ENCODE measurements at regions not wholly inside any gene's neighbourhood (a gene's known extent, or its start where the extent isn't known, plus 50 kb on each side); places are given as distances from the start of the nearest gene placed in this dataset.

DNA sequence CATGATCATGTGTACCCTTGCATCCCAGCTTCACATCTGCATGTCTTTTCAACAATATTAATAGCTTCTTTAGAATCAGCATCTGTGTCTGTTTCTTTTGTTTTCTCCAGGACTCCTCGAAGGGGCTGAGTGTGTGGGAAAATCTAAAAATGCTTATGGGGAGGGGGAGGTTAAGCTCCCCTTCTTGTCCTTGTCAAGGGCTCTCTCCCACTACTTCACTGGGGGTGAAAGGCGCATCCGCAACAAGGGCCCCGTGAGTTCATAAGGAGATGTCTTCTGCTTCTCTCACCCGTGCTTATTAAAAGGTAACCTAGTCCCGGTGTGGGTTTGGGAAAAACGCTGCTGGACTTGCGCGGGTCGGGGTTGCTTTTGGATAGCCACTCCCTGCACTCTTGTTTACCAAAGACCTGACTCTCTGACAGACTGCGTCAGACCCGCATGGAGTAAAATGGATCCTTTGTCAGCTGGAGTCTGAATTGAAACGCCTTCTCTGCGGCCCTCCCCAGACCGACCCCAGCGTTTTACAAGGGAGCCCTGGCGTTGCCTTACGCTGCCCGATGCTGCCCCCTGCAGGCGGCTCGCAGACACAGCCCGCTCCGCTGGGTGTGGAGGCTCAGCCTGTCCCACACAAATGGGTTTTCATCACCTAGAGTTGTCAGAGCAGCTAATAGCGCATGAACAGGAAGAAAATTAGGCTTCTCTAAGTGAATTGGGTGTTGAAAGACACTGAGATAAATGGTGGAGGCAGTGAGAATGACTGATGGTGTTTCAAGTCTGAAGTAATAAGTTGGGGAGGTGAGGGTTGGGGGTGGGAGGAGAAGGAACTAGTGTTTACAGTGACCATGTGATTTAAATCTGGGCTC lies 53.8 kb downstream of the IER5 start:
- peak; percentile 91 for TF ChIP-seq CTCF (conservative IDR thresholded peaks at IDR 0.05; ENCODE audit: low read depth)
- ChIA-PET CTCF (interaction anchor here (0.6 to 4.9 kb wide), 37 partner anchors 9 to 260 kb away, joined by 3 to 63 read pairs (median 4); partner anchors contain the start of gene IER5), POLR2A (ENCODE audit: low non-redundant PET) (interaction anchor here (0.7 to 1.5 kb wide), 5 partner anchors 37 to 52 kb away, joined by 3 to 4 read pairs (median 3); no protein-coding TSS in a partner anchor)
- peak overlapping the region; percentile 59 for H3K27ac ChIP-seq
- DNase-seq (ENCODE audit: low spot score) = peak; percentile 87

- no peak for TF ChIP-seq CTCF (conservative IDR thresholded peaks at IDR 0.05; ENCODE audit: low read depth)
- no peak overlapping the region for H3K27ac ChIP-seq
- ChIA-PET POLR2A (ENCODE audit: low non-redundant PET) (interaction anchor here (1.1 to 1.5 kb wide), 2 partner anchors 38 to 53 kb away, joined by 3 to 4 read pairs; no protein-coding TSS in a partner anchor), CTCF (interaction anchor here (0.6 to 4.9 kb wide), 24 partner anchors 10 to 237 kb away, joined by 3 to 63 read pairs (median 5); no protein-coding TSS in a partner anchor)
- DNase-seq (ENCODE audit: low spot score) = no peak
Observed at GRCh38 chr1:181143102-181143859, 54.8 kb downstream of the IER5 start.

DNA sequence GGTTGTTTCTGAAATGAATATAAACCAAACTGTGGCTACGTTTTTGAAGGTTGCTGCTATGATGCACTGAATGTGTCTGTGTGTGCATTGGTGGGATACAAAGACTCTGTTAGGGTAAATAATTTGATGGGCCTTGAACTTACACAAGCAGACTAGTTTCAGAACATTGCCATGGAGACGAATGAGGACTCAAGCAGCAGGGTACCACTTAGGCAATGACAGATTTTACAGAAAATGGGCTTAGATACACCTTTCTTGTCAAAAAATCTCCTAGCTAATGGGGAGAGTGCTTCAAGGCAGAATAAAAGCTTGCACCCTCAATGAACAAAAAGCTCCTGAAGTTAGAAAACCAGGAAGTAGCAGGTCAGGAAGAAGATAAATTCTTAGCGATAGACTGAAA lies 55.7 kb downstream of the IER5 start:
- no peak overlapping the region for H3K27ac ChIP-seq
- CTCF ChIA-PET = interaction anchor here (0.5 to 4.9 kb wide), 4 partner anchors 9 to 910 kb away, joined by 3 to 63 read pairs (median 16); no protein-coding TSS in a partner anchor
- no peak for TF ChIP-seq CTCF (conservative IDR thresholded peaks at IDR 0.05; ENCODE audit: low read depth)
- no peak for DNase-seq (ENCODE audit: low spot score)
- POLR2A ChIA-PET (ENCODE audit: low non-redundant PET) = no interaction called here

DNA sequence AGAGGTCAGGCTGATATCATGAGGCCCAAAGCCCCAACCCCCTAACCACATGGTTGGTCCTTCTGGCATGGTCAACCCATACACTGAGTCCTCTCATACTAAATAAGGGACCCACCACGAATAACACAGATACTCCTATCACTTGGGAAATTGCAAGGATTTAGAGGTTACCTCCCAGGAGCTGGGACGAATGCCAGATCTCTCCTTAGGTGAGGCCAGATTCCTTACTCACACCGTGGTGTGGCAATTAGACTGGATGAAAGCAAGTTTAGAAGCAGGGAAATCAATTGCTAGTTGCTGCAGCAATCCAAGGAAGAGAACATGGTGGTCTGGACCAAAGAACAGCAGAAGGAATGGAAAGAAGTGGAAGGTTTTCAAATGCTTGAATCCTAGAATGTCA lies 60.1 kb downstream of the IER5 start:
- TF ChIP-seq CTCF (conservative IDR thresholded peaks at IDR 0.05; ENCODE audit: low read depth) = no peak
- POLR2A ChIA-PET (ENCODE audit: low non-redundant PET) = interaction anchor here (0.6 kb wide), 1 partner anchor 73 kb away, joined by 6 read pairs; no protein-coding TSS in a partner anchor
- H3K27ac ChIP-seq = peak overlapping the region; percentile 37; the same call in 1 of the 2 replicates
- CTCF ChIA-PET = interaction anchor here (1.7 kb wide), 1 partner anchor 31 kb away, joined by 5 read pairs; no protein-coding TSS in a partner anchor
- peak; percentile 66 for DNase-seq (ENCODE audit: low spot score)

DNA sequence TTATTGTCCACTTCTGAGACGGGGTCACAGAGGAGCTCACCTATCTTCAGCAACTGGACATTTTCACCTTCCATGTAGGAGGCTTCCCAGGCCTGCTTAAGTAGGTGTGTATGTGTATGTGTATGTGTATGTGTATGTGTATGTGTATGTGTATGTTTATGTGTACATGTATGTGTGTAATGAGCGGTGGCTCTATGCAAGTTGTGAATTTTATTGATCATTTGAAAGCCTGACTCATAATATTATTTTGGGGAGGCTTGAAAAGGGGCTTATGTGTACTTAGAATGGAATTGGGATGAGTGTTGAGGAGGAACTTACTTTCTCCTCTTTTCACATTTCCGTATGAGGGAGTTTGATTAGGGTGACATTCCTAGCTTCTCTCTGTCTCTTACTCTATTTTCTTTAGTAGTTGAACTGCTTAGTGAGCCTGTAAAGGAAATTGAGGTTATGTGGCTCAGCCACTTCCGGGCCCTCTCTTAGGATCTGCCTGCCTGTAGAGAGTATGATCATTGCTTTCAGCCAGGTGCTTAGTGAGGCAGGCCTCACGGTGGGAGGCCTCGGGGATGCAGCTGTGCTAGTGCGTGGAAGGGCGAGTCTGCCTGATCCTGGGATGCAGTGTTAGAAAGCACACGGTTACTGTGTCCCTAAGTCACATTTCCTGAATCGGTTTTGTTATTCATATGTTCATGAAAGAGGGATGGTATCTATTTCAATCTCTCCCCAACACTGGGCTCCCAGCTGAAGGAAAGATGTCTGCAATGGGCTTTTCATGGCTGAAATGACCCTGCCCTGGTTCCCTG lies 61.0 kb downstream of the IER5 start:
- no peak for TF ChIP-seq CTCF (conservative IDR thresholded peaks at IDR 0.05; ENCODE audit: low read depth)
- no peak for DNase-seq (ENCODE audit: low spot score)
- POLR2A ChIA-PET (ENCODE audit: low non-redundant PET) = no interaction called here
- CTCF ChIA-PET = interaction anchor here (0.6 kb wide), 1 partner anchor 66 kb away, joined by 6 read pairs; no protein-coding TSS in a partner anchor
- no peak overlapping the region for H3K27ac ChIP-seq
